ENCODE measurements at regions not wholly inside any gene's neighbourhood (a gene's known extent, or its start where the extent isn't known, plus 50 kb on each side); places are given as distances from the start of the nearest gene placed in this dataset.

GRCh38 chr17:77649717-77650211 lies 308.7 kb upstream of the TNRC6C start:
- no peak for DNase-seq (ENCODE audit: low read depth)
- TF ChIP-seq CTCF (IDR thresholded peaks at IDR 0.05; ENCODE audit: insufficient read depth, low read length, poor library complexity, severe bottlenecking) = no peak
- Histone ChIP-seq H3K36me3 (ENCODE audit: control insufficient read depth, insufficient read depth, low read length) (no peaks in the 10 kb centered on the region), H3K27me3 (ENCODE audit: control insufficient read depth, insufficient read depth, low read length) (peaks cover 16% of the 10 kb centered on the region), H3K4me3 (ENCODE audit: low read depth, low read length) (no peak overlapping the region)

- TF ChIP-seq CTCF (IDR thresholded peaks at IDR 0.05; ENCODE audit: insufficient read depth, low read length, poor library complexity, severe bottlenecking) = no peak
- H3K27me3 ChIP-seq (ENCODE audit: control insufficient read depth, insufficient read depth, low read length) = peaks cover 11% of the 10 kb centered on the region
- no peak for DNase-seq (ENCODE audit: low read depth)
- H3K4me3 ChIP-seq (ENCODE audit: low read depth, low read length) = no peak overlapping the region
- H3K36me3 ChIP-seq (ENCODE audit: control insufficient read depth, insufficient read depth, low read length) = no peaks in the 10 kb centered on the region
Observed at GRCh38 chr17:77651988-77652387, 306.5 kb upstream of the TNRC6C start.

DNA sequence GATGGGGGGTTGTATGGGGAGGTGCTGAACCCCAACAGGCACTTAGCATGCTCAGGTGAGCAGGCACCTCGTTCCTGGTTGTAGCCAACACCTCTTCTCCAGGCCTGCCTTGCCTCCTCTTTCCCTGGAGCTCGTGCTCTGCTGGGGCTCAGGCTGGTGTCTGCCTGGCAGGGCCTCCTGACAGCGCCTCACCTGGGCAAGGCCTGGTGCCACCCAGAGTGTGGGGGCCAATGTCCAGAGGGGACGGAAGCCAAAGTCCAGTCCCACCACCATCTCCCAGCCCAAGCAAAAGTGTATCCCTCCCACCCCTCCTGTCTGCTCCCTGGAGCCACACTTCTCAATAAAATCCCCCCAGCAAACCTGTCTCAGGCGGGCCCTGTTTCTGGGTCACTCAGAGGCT lies 304.2 kb upstream of the TNRC6C start:
- no peak for DNase-seq (ENCODE audit: low read depth)
- peaks cover 11% of the 10 kb centered on the region for H3K27me3 ChIP-seq (ENCODE audit: control insufficient read depth, insufficient read depth, low read length)
- TF ChIP-seq CTCF (IDR thresholded peaks at IDR 0.05; ENCODE audit: insufficient read depth, low read length, poor library complexity, severe bottlenecking) = no peak
- H3K4me3 ChIP-seq (ENCODE audit: low read depth, low read length) = no peak overlapping the region
- no peaks in the 10 kb centered on the region for H3K36me3 ChIP-seq (ENCODE audit: control insufficient read depth, insufficient read depth, low read length)

DNA sequence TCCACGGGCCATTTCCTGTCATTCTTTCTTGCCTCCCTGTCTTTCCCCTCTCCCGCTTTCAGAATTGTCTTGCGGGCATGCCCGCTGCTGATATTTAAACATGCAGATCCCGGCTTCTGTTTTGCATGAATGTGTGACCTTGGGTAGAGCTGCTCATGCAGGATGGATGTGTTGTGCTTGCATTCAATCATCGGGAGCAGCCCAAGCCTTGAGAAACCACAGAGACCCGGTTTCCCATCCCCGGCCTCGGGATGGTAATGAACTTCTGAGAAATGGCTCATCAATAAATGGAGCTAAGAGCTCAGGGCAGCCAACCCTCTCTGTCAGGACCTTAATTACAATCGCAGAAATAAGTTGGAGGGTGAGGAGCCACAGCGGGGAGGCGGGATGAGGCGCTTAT lies 303.7 kb upstream of the TNRC6C start:
- H3K27me3 ChIP-seq (ENCODE audit: control insufficient read depth, insufficient read depth, low read length) = peaks cover 11% of the 10 kb centered on the region
- no peaks in the 10 kb centered on the region for H3K36me3 ChIP-seq (ENCODE audit: control insufficient read depth, insufficient read depth, low read length)
- DNase-seq (ENCODE audit: low read depth) = no peak
- TF ChIP-seq CTCF (IDR thresholded peaks at IDR 0.05; ENCODE audit: insufficient read depth, low read length, poor library complexity, severe bottlenecking) = no peak
- H3K4me3 ChIP-seq (ENCODE audit: low read depth, low read length) = no peak overlapping the region

DNA sequence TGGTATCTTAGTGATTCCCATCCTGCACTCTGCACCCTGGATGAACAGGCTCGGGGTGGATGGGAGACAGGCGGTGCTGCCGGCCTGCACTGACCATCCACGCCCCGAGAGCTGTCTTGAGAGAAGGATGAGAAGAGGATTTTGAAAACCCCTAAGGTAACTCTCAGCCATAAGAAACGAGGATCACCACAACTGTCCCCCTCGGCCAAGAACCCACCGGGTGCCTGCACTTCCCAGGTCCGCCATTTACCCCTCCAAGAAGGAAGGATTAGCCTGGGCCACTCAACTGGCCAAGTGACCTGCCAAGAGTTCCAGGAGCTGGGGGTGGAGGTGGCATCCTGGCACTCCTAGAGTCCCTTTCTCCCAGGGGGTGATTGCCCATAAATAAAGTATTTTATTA lies 302.4 kb upstream of the TNRC6C start:
- no peak for DNase-seq (ENCODE audit: low read depth)
- no peak for TF ChIP-seq CTCF (IDR thresholded peaks at IDR 0.05; ENCODE audit: insufficient read depth, low read length, poor library complexity, severe bottlenecking)

GRCh38 chr17:77657839-77658238 lies 300.7 kb upstream of the TNRC6C start:
- H3K36me3 ChIP-seq (ENCODE audit: control insufficient read depth, insufficient read depth, low read length) = no peaks in the 10 kb centered on the region
- TF ChIP-seq CTCF (IDR thresholded peaks at IDR 0.05; ENCODE audit: insufficient read depth, low read length, poor library complexity, severe bottlenecking) = no peak
- no peak overlapping the region for H3K4me3 ChIP-seq (ENCODE audit: low read depth, low read length)
- peaks cover 11% of the 10 kb centered on the region for H3K27me3 ChIP-seq (ENCODE audit: control insufficient read depth, insufficient read depth, low read length)
- no peak for DNase-seq (ENCODE audit: low read depth)

More for the DNA sequence above, 302.4 kb upstream of the TNRC6C start:
- Histone ChIP-seq H3K4me3 (ENCODE audit: low read depth, low read length) (no peak overlapping the region), H3K27me3 (ENCODE audit: control insufficient read depth, insufficient read depth, low read length) (peaks cover 11% of the 10 kb centered on the region), H3K36me3 (ENCODE audit: control insufficient read depth, insufficient read depth, low read length) (no peaks in the 10 kb centered on the region)
